ENCODE measurements at regions not wholly inside any gene's neighbourhood (a gene's known extent, or its start where the extent isn't known, plus 50 kb on each side); places are given as distances from the start of the nearest gene placed in this dataset.

GRCh38 chr2:129554373-129554772 is 425.1 kb upstream of the RAB6C start:
- TF ChIP-seq EZH2 (IDR thresholded peaks at IDR 0.05; ENCODE audit: borderline replicate concordance, low read depth, low read length, poor library complexity, severe bottlenecking) (no peak), CTCF (conservative IDR thresholded peaks at IDR 0.05; ENCODE audit: low read depth, low read length) (no peak)

All from A673 (cell line).